ENCODE measurements at regions not wholly inside any gene's neighbourhood (a gene's known extent, or its start where the extent isn't known, plus 50 kb on each side); places are given as distances from the start of the nearest gene placed in this dataset.

GRCh38 chr5:23012842-23013241 lies 159.7 kb upstream of the CDH12 start:
- Histone ChIP-seq H3K36me3 (no peaks in the 10 kb centered on the region), H3K9me3 (no peaks in the 10 kb centered on the region), H3K27me3 (no peaks in the 10 kb centered on the region), H3K27ac (no peak overlapping the region), H3K4me1 (no peaks in the 10 kb centered on the region), H3K4me3 (no peak overlapping the region)
- no peak for DNase-seq (ENCODE audit: low spot score)
- TF ChIP-seq CTCF (IDR thresholded peaks at IDR 0.05): no peak

- Histone ChIP-seq H3K4me3 (no peak overlapping the region), H3K27me3 (no peaks in the 10 kb centered on the region), H3K36me3 (no peaks in the 10 kb centered on the region), H3K9me3 (no peaks in the 10 kb centered on the region), H3K4me1 (no peaks in the 10 kb centered on the region), H3K27ac (no peak overlapping the region)
- DNase-seq (ENCODE audit: low spot score): no peak
- no peak for TF ChIP-seq CTCF (IDR thresholded peaks at IDR 0.05)
Observed at GRCh38 chr5:23007762-23008161, 154.6 kb upstream of the CDH12 start.

- no peaks in the 10 kb centered on the region for H3K4me1 ChIP-seq
- H3K27ac ChIP-seq: no peak overlapping the region
- H3K27me3 ChIP-seq: no peaks in the 10 kb centered on the region
- H3K9me3 ChIP-seq: no peaks in the 10 kb centered on the region
- DNase-seq (ENCODE audit: low spot score): no peak
- TF ChIP-seq CTCF (IDR thresholded peaks at IDR 0.05): no peak
- no peaks in the 10 kb centered on the region for H3K36me3 ChIP-seq
- H3K4me3 ChIP-seq: no peak overlapping the region
Observed at GRCh38 chr5:23007236-23007635, 154.1 kb upstream of the CDH12 start.

GRCh38 chr5:23001120-23001519 lies 148.0 kb upstream of the CDH12 start:
- Histone ChIP-seq H3K27me3 (no peaks in the 10 kb centered on the region), H3K9me3 (no peaks in the 10 kb centered on the region), H3K4me3 (no peak overlapping the region), H3K27ac (no peak overlapping the region), H3K36me3 (no peaks in the 10 kb centered on the region), H3K4me1 (no peaks in the 10 kb centered on the region)
- no peak for DNase-seq (ENCODE audit: low spot score)
- TF ChIP-seq CTCF (IDR thresholded peaks at IDR 0.05): no peak

- no peak overlapping the region for H3K4me3 ChIP-seq
- no peaks in the 10 kb centered on the region for H3K27me3 ChIP-seq
- no peaks in the 10 kb centered on the region for H3K4me1 ChIP-seq
- no peak overlapping the region for H3K27ac ChIP-seq
- no peaks in the 10 kb centered on the region for H3K9me3 ChIP-seq
- DNase-seq (ENCODE audit: low spot score): no peak
- H3K36me3 ChIP-seq: no peaks in the 10 kb centered on the region
- TF ChIP-seq CTCF (IDR thresholded peaks at IDR 0.05): no peak
Observed at GRCh38 chr5:22998774-22999173, 145.6 kb upstream of the CDH12 start.

- Histone ChIP-seq H3K9me3 (peaks cover 0 to 2% of the 10 kb centered on the region in 2 donors), H3K4me1 (no peaks in the 10 kb centered on the region), H3K27ac (no peak overlapping the region), H3K36me3 (no peaks in the 10 kb centered on the region), H3K4me3 (no peak overlapping the region), H3K27me3 (no peaks in the 10 kb centered on the region)
- no peak for DNase-seq (ENCODE audit: low spot score)
- no peak for TF ChIP-seq CTCF (IDR thresholded peaks at IDR 0.05)
Observed at GRCh38 chr5:22998362-22998761, 145.2 kb upstream of the CDH12 start.
